ENCODE measurements at regions not wholly inside any gene's neighbourhood (a gene's known extent, or its start where the extent isn't known, plus 50 kb on each side); places are given as distances from the start of the nearest gene placed in this dataset.
A peak's percentile ranks its signal among the peaks of the same experiment; 100 is the strongest.

DNA sequence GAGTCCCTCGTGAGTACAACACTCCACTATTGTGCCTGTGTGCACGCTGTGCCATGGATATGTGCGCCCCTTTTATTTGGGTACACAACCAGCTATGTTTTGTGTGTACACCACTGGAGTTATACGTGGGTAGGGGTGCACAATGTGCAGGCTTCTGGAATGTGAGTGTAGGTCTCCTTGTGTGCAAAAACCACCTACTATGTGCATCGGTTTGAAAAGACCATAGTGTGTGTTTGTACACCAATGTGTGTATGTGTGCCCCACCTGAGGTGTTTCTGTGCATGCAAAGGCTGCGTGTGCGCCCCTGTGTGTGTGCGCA lies 86.4 kb upstream of the ALDH1L1 start:
- peak overlapping the region in 9 of 10 donors; percentile 19 to 56 (median 45) for H3K4me3 ChIP-seq
- peaks cover 0 to 5% (median 0%) of the 10 kb centered on the region in 11 donors for H3K9me3 ChIP-seq
- intact Hi-C loops (cut with DNase I): loop anchor here in 7 of 10 donors (1.0 to 10.0 kb wide), 6 partner anchors 88 to 208 kb away; partner anchors contain the start of genes KLF15 (in 6 of the 7) and ZXDC (in 1 of the 7)
- WGBS, 2 donors: 58 to 64% methylated on average over 8 of the region's 8 CpGs
- H3K27ac ChIP-seq: peak overlapping the region; percentile 71 to 94 (median 88)
- ATAC-seq (peak in 5 of 8 donors; percentile 3 to 19 (median 12)), DNase-seq (no peak)
- peaks cover 5 to 43% (median 27%) of the 10 kb centered on the region in 9 donors for H3K4me1 ChIP-seq
- TF ChIP-seq, protein P1, sequence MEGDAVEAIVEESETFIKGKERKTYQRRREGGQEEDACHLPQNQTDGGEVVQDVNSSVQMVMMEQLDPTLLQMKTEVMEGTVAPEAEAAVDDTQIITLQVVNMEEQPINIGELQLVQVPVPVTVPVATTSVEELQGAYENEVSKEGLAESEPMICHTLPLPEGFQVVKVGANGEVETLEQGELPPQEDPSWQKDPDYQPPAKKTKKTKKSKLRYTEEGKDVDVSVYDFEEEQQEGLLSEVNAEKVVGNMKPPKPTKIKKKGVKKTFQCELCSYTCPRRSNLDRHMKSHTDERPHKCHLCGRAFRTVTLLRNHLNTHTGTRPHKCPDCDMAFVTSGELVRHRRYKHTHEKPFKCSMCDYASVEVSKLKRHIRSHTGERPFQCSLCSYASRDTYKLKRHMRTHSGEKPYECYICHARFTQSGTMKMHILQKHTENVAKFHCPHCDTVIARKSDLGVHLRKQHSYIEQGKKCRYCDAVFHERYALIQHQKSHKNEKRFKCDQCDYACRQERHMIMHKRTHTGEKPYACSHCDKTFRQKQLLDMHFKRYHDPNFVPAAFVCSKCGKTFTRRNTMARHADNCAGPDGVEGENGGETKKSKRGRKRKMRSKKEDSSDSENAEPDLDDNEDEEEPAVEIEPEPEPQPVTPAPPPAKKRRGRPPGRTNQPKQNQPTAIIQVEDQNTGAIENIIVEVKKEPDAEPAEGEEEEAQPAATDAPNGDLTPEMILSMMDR (IDR thresholded peaks at IDR 0.05): no peak
- H3K36me3 ChIP-seq: no peaks in the 10 kb centered on the region
- peaks cover 0 to 18% (median 0%) of the 10 kb centered on the region in 7 donors for H3K27me3 ChIP-seq

DNA sequence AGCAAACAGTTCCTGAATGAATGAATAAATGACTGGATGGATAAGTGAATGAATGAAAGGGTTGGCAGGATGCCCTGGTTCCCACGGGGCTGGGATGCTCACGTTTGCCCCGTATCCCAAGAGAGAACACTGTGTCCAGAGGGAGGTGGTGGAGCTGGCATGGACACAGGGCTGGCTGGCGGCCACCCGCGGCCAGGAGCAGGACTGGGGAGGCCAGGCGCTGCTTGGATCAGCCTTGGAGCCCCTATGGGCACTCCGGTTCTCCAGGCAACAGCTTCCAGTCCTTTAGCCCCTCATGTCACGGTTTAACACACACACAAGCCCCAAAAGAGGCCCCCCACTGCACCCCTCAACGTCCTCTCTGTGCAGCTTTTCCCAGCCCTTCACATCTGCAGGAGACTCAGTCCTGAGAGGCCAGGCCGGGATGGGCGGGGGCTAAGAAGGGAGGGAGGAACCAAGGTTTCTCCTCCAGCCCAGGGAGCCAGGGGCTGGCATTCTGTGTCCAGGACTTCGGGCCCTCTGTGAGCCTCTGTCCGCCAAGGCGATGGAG lies 86.0 kb upstream of the ALDH1L1 start:
- Histone ChIP-seq H3K4me3 (peak overlapping the region in 1 of 10 donors; percentile 26), H3K36me3 (no peaks in the 10 kb centered on the region), H3K4me1 (peaks cover 5 to 43% (median 27%) of the 10 kb centered on the region in 9 donors), H3K27ac (peak overlapping the region in 9 of 10 donors; percentile 76 to 94 (median 88)), H3K9me3 (peaks cover 0 to 8% (median 0%) of the 10 kb centered on the region in 11 donors), H3K27me3 (peaks cover 0 to 18% (median 0%) of the 10 kb centered on the region in 7 donors)
- WGBS, 2 donors: 44 to 45% methylated on average over 15 of the region's 15 CpGs
- TF ChIP-seq, protein P1 (IDR thresholded peaks at IDR 0.05): no peak
- intact Hi-C loops (cut with DNase I): loop anchor here in 5 of 10 donors (2.0 to 10.0 kb wide), 4 partner anchors 88 to 208 kb away; partner anchors contain the start of genes KLF15 (in 4 of the 5) and ZXDC (in 1 of the 5)
- ATAC-seq (peak; percentile 39 to 86 (median 80)), DNase-seq (peak; percentile 51 to 79)

- Histone ChIP-seq H3K9me3 (peaks cover 0 to 8% (median 0%) of the 10 kb centered on the region in 11 donors), H3K4me1 (peaks cover 5 to 30% (median 20%) of the 10 kb centered on the region in 9 donors), H3K36me3 (no peaks in the 10 kb centered on the region), H3K27me3 (peaks cover 0 to 18% (median 0%) of the 10 kb centered on the region in 7 donors), H3K4me3 (no peak overlapping the region), H3K27ac (no peak overlapping the region)
- DNase-seq: no peak
- 78 to 83% methylated on average over 12 of the region's 12 CpGs for WGBS, 2 donors
- intact Hi-C loops (cut with DNase I): loop anchor here in 4 of 10 donors (5.0 to 10.0 kb wide), 4 partner anchors 90 to 210 kb away; partner anchors contain the start of genes KLF15 (in 2 of the 4) and ZXDC (in 1 of the 4)
- TF ChIP-seq, protein P1 (IDR thresholded peaks at IDR 0.05): no peak
- ATAC-seq: no peak
These were observed 84.6 kb upstream of the ALDH1L1 start for GRCh38 chr3:126264952-126265351.

DNA sequence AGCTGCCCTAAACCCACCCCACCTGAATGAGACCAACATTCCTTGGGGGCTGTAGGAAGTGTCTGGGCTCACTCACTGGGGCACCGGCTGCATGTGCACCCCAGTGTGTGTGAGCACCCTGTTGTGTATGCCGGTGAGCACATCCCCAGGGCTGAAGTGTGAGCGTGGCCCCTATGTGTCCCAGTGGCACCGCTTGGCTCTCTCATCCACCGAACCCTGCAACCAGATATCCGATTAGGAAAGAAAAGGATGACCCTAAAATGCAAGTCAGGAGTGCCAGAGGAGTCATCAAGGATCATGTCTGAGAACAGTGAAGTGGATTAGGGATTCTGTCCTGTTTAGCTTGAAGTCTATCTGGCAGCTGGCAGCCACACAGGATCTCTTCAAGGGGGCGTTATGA lies 84.0 kb upstream of the ALDH1L1 start:
- no peaks in the 10 kb centered on the region for H3K36me3 ChIP-seq

More for the DNA sequence above, 84.0 kb upstream of the ALDH1L1 start:
- H3K27ac ChIP-seq: no peak overlapping the region
- H3K4me1 ChIP-seq: peaks cover 5 to 27% (median 14%) of the 10 kb centered on the region in 9 donors
- ATAC-seq (no peak), DNase-seq (no peak)
- intact Hi-C loops (cut with DNase I): loop anchor here in 3 of 10 donors (5.0 to 10.0 kb wide), 3 partner anchors 90 to 210 kb away; partner anchors contain the start of genes KLF15 (in 1 of the 3) and ZXDC (in 1 of the 3)
- TF ChIP-seq, protein P1 (IDR thresholded peaks at IDR 0.05): no peak
- H3K27me3 ChIP-seq: peaks cover 0 to 18% (median 0%) of the 10 kb centered on the region in 7 donors
- 75 to 88% methylated on average over 7 of the region's 7 CpGs for WGBS, 2 donors
- H3K9me3 ChIP-seq: peaks cover 0 to 8% (median 0%) of the 10 kb centered on the region in 11 donors
- H3K4me3 ChIP-seq: no peak overlapping the region
